ENCODE measurements at regions not wholly inside any gene's neighbourhood (a gene's known extent, or its start where the extent isn't known, plus 50 kb on each side); places are given as distances from the start of the nearest gene placed in this dataset.

GRCh38 chr3:103672346-103672745, 1237.5 kb downstream of the ZPLD1 start:
- intact Hi-C loops (cut with micrococcal nuclease; ENCODE audit: unreplicated experiment), result no loop called here
- Mint-ChIP-seq H3K36me3 (ENCODE audit: insufficient read depth, unreplicated experiment) (no peaks in the 10 kb centered on the region), H3K9me3 (ENCODE audit: unreplicated experiment) (no peaks in the 10 kb centered on the region), H3K27me3 (ENCODE audit: insufficient read depth, unreplicated experiment) (no peaks in the 10 kb centered on the region), H3K27ac (ENCODE audit: unreplicated experiment) (no peak overlapping the region), H3K4me1 (ENCODE audit: low read depth, unreplicated experiment) (no peaks in the 10 kb centered on the region), H3K4me3 (ENCODE audit: unreplicated experiment) (no peak overlapping the region)
- POLR2A ChIA-PET, result no interaction called here
- no TSS peak for BruUV-seq (replicated peaks)
- H3K9me3 ChIP-seq, result no peaks in the 10 kb centered on the region
- no peak overlapping the region for H3K4me3 ChIP-seq (ENCODE audit: low read depth, low read length)
- H3K27me3 ChIP-seq (replicated peaks; ENCODE audit: control insufficient read depth, insufficient read depth, low read length), result no peaks in the 10 kb centered on the region
- no peak for TF ChIP-seq CTCF (IDR thresholded peaks at IDR 0.05; ENCODE audit: insufficient read depth in 1 of 2, low read depth in 1 of 2, low read length in 1 of 2, severe bottlenecking in 1 of 2, unreplicated experiment in 1 of 2)
- no peaks in the 10 kb centered on the region for H3K4me1 ChIP-seq
- no peaks in the 10 kb centered on the region for H3K36me3 ChIP-seq (ENCODE audit: control insufficient read depth, insufficient read depth, low read length)
- CTCF ChIA-PET, result no interaction called here
- DNase-seq, result no peak

DNA sequence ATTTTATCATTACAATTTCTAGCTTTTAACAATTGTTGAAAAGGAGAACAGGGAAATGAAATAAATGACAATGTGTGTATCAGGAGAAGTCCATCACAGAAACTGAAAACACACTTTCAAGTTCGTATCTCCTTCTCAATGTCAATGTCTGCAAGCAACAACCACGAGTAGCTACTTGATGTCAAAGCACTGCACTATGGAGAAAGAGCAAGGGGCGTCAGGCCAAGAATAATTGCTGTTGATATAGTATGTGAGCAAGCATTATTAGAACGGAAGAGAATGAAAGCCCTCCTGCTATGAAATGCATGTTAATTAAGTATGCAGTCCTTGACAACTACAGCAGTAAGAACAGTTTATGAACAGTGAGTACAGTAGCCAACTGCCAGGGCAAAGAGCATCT, 1250.1 kb downstream of the ZPLD1 start:
- no peak for TF ChIP-seq CTCF (IDR thresholded peaks at IDR 0.05; ENCODE audit: insufficient read depth in 1 of 2, low read depth in 1 of 2, low read length in 1 of 2, severe bottlenecking in 1 of 2, unreplicated experiment in 1 of 2)
- BruUV-seq (replicated peaks), result no TSS peak
- Mint-ChIP-seq H3K4me3 (ENCODE audit: unreplicated experiment) (no peak overlapping the region), H3K9me3 (ENCODE audit: unreplicated experiment) (no peaks in the 10 kb centered on the region), H3K4me1 (ENCODE audit: low read depth, unreplicated experiment) (no peaks in the 10 kb centered on the region), H3K27me3 (ENCODE audit: insufficient read depth, unreplicated experiment) (no peaks in the 10 kb centered on the region), H3K27ac (ENCODE audit: unreplicated experiment) (no peak overlapping the region), H3K36me3 (ENCODE audit: insufficient read depth, unreplicated experiment) (no peaks in the 10 kb centered on the region)
- Histone ChIP-seq H3K9me3 (no peaks in the 10 kb centered on the region), H3K36me3 (ENCODE audit: control insufficient read depth, insufficient read depth, low read length) (no peaks in the 10 kb centered on the region), H3K4me1 (no peaks in the 10 kb centered on the region), H3K4me3 (ENCODE audit: low read depth, low read length) (no peak overlapping the region), H3K27me3 (replicated peaks; ENCODE audit: control insufficient read depth, insufficient read depth, low read length) (no peaks in the 10 kb centered on the region)
- CTCF ChIA-PET, result no interaction called here
- intact Hi-C loops (cut with micrococcal nuclease; ENCODE audit: unreplicated experiment), result no loop called here
- POLR2A ChIA-PET, result no interaction called here
- no peak for DNase-seq

DNA sequence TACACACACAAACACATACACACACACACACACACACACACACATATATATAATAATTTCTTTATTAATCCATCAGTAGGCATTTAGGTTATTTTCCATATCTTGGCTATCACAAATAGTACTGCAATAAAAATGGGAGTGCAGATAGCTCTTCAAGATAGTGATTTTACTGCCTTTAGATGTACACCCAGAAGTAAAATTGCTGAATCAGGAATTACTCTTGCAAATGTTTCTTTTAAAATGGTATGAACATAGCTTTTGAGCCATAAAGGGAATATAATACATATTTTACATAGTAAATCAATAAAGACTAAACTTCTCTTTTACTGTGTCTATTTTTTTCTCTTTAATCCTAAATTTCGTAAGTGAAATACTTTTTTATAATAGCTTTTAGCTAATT, 1251.1 kb downstream of the ZPLD1 start:
- Mint-ChIP-seq H3K27me3 (ENCODE audit: insufficient read depth, unreplicated experiment) (no peaks in the 10 kb centered on the region), H3K36me3 (ENCODE audit: insufficient read depth, unreplicated experiment) (no peaks in the 10 kb centered on the region), H3K9me3 (ENCODE audit: unreplicated experiment) (no peaks in the 10 kb centered on the region), H3K4me3 (ENCODE audit: unreplicated experiment) (no peak overlapping the region), H3K4me1 (ENCODE audit: low read depth, unreplicated experiment) (no peaks in the 10 kb centered on the region), H3K27ac (ENCODE audit: unreplicated experiment) (no peak overlapping the region)
- Histone ChIP-seq H3K4me3 (ENCODE audit: low read depth, low read length) (no peak overlapping the region), H3K36me3 (ENCODE audit: control insufficient read depth, insufficient read depth, low read length) (no peaks in the 10 kb centered on the region), H3K27me3 (replicated peaks; ENCODE audit: control insufficient read depth, insufficient read depth, low read length) (no peaks in the 10 kb centered on the region), H3K9me3 (no peaks in the 10 kb centered on the region), H3K4me1 (no peaks in the 10 kb centered on the region)
- intact Hi-C loops (cut with micrococcal nuclease; ENCODE audit: unreplicated experiment), result no loop called here
- BruUV-seq (replicated peaks), result no TSS peak
- ChIA-PET POLR2A (no interaction called here), CTCF (no interaction called here)
- no peak for DNase-seq
- no peak for TF ChIP-seq CTCF (IDR thresholded peaks at IDR 0.05; ENCODE audit: insufficient read depth in 1 of 2, low read depth in 1 of 2, low read length in 1 of 2, severe bottlenecking in 1 of 2, unreplicated experiment in 1 of 2)

All from Caco-2 (cell line).